ENCODE measurements at regions not wholly inside any gene's neighbourhood (a gene's known extent, or its start where the extent isn't known, plus 50 kb on each side); places are given as distances from the start of the nearest gene placed in this dataset.

- H3K36me3 ChIP-seq, result no peaks in the 10 kb centered on the region
- 75 to 90% methylated on average over 2 to 7 of the region's 7 CpGs for WGBS, 2 donors (ENCODE audit: low coverage in 1 of 2)
- H3K4me3 ChIP-seq, result no peak overlapping the region
- peaks cover 69% of the 10 kb centered on the region for H3K27me3 ChIP-seq
- peaks cover 0 to 14% (median 0%) of the 10 kb centered on the region in 3 donors for H3K9me3 ChIP-seq
- TF ChIP-seq POLR2A (IDR thresholded peaks at IDR 0.05), result no peak
- no peak for TF ChIP-seq EP300 (IDR thresholded peaks at IDR 0.05)
- no peak for TF ChIP-seq CTCF (IDR thresholded peaks at IDR 0.05)
- TF ChIP-seq POLR2AphosphoS5 (IDR thresholded peaks at IDR 0.05), result no peak
- no peak for ATAC-seq
- no peaks in the 10 kb centered on the region for H3K4me1 ChIP-seq
- H3K27ac ChIP-seq, result no peak overlapping the region
Measured at GRCh38 chr7:1309996-1310395, 77.3 kb downstream of the UNCX start.

- peaks cover 78% of the 10 kb centered on the region for H3K27me3 ChIP-seq
- TF ChIP-seq CTCF (IDR thresholded peaks at IDR 0.05), result no peak
- TF ChIP-seq EP300 (IDR thresholded peaks at IDR 0.05), result no peak
- TF ChIP-seq POLR2A (IDR thresholded peaks at IDR 0.05), result no peak
- no peak for TF ChIP-seq POLR2AphosphoS5 (IDR thresholded peaks at IDR 0.05)
- no peaks in the 10 kb centered on the region for H3K4me1 ChIP-seq
- H3K9me3 ChIP-seq, result peaks cover 0 to 14% (median 0%) of the 10 kb centered on the region in 3 donors
- H3K4me3 ChIP-seq, result no peak overlapping the region
- WGBS, 2 donors (ENCODE audit: low coverage in 1 of 2), result 63 to 74% methylated on average over 6 to 11 of the region's 23 CpGs
- no peak for ATAC-seq
- no peak overlapping the region for H3K27ac ChIP-seq
- no peaks in the 10 kb centered on the region for H3K36me3 ChIP-seq
Measured at GRCh38 chr7:1310936-1311335, 78.3 kb downstream of the UNCX start.

- H3K27ac ChIP-seq, result no peak overlapping the region
- TF ChIP-seq EP300 (IDR thresholded peaks at IDR 0.05) (no peak), POLR2AphosphoS5 (IDR thresholded peaks at IDR 0.05) (no peak), POLR2A (IDR thresholded peaks at IDR 0.05) (no peak), CTCF (IDR thresholded peaks at IDR 0.05) (no peak)
- H3K4me3 ChIP-seq, result no peak overlapping the region
- 85% methylated on average over 7 to 13 of the region's 32 CpGs for WGBS, 2 donors (ENCODE audit: low coverage in 1 of 2)
- no peak for ATAC-seq
- H3K27me3 ChIP-seq, result peaks cover 80% of the 10 kb centered on the region
- H3K4me1 ChIP-seq, result no peaks in the 10 kb centered on the region
- H3K9me3 ChIP-seq, result peaks cover 0 to 14% (median 0%) of the 10 kb centered on the region in 3 donors
- H3K36me3 ChIP-seq, result no peaks in the 10 kb centered on the region
Measured at GRCh38 chr7:1311406-1312135, 78.9 kb downstream of the UNCX start.

GRCh38 chr7:1312136-1313070 is 79.7 kb downstream of the UNCX start:
- H3K36me3 ChIP-seq, result no peaks in the 10 kb centered on the region
- 80% methylated on average over 1 of the region's 30 CpGs for WGBS, 2 donors (ENCODE audit: low coverage in 1 of 2)

More at GRCh38 chr7:1312136-1313070, 79.7 kb downstream of the UNCX start:
- Histone ChIP-seq H3K27ac (no peak overlapping the region), H3K27me3 (peaks cover 78% of the 10 kb centered on the region), H3K9me3 (peaks cover 0 to 14% (median 0%) of the 10 kb centered on the region in 3 donors), H3K4me3 (no peak overlapping the region), H3K4me1 (no peaks in the 10 kb centered on the region)
- no peak for ATAC-seq
- no peak for TF ChIP-seq POLR2AphosphoS5 (IDR thresholded peaks at IDR 0.05)
- no peak for TF ChIP-seq EP300 (IDR thresholded peaks at IDR 0.05)
- TF ChIP-seq POLR2A (IDR thresholded peaks at IDR 0.05), result no peak
- no peak for TF ChIP-seq CTCF (IDR thresholded peaks at IDR 0.05)

All from gastroesophageal sphincter (tissue), 4 donors.